IMR-90 (cell line): ENCODE measurements at regions not wholly inside any gene's neighbourhood (a gene's known extent, or its start where the extent isn't known, plus 50 kb on each side); places are given as distances from the start of the nearest gene placed in this dataset.

ENCODE experiments used
- MXI1 ChIP-seq: IDR thresholded peaks from 2 replicates; pipeline ENCODE4 v1.6.1; 2012; ENCODE audit warnings: low read depth, mild to moderate bottlenecking, low read length, moderate library complexity, borderline replicate concordance
- POLR2A ChIP-seq: IDR thresholded peaks from 2 replicates; pipeline ENCODE4 v1.6.1; 2012; ENCODE audit warnings: mild to moderate bottlenecking, low read depth, low read length
- RAD21 ChIP-seq: IDR thresholded peaks from 2 replicates; pipeline ENCODE4 v1.6.1; 2012; ENCODE audit warnings: low read length, improper control_type of control experiment
- SMC3 ChIP-seq: fragments of 150-350 bp; IDR thresholded peaks from 2 replicates; pipeline ENCODE4 v1.6.1; 2016; ENCODE audit warnings: low read depth, mild to moderate bottlenecking, antibody characterized with exemption, low read length, moderate library complexity
- TF ChIP-seq, protein P1 (sequence below): conservative IDR thresholded peaks from 2 replicates; pipeline ENCODE4 v1.5.1; 2012; ENCODE audit warnings: mild to moderate bottlenecking, low read depth, low read length, improper control_type of control experiment
- TF ChIP-seq, protein P2 (sequence below): fragments of 150-350 bp; IDR thresholded peaks from 2 replicates; pipeline ENCODE4 v1.6.1; 2017; ENCODE audit warnings: mild to moderate bottlenecking, antibody characterized with exemption, low read length, low read depth
- TF ChIP-seq, protein P3 (sequence below): fragments of 150-350 bp; IDR thresholded peaks from 2 replicates; pipeline ENCODE4 v1.6.1; 2016; ENCODE audit warnings: low read depth, mild to moderate bottlenecking, low read length, moderate library complexity, borderline replicate concordance

DNA sequence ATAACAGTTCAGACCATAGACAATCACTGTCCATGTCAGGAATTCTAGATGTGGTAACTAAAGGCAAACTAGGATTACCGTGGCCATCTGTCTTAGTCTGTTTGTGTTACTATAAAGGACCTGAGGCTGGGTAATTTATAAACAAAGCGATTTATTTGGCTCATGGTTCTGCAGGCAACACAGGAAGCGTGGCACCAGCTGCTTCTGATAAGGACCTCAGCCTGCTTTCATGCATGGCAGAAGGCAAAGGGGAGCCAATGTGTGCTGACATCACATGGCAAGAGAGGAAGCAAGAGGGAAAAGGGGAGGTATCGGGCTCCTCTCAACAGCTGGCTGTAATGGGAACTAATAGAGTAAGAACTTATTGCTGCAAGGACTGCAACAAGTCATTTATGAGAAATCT is 376.7 kb downstream of the GPM6A start:
- TF ChIP-seq, protein P1, sequence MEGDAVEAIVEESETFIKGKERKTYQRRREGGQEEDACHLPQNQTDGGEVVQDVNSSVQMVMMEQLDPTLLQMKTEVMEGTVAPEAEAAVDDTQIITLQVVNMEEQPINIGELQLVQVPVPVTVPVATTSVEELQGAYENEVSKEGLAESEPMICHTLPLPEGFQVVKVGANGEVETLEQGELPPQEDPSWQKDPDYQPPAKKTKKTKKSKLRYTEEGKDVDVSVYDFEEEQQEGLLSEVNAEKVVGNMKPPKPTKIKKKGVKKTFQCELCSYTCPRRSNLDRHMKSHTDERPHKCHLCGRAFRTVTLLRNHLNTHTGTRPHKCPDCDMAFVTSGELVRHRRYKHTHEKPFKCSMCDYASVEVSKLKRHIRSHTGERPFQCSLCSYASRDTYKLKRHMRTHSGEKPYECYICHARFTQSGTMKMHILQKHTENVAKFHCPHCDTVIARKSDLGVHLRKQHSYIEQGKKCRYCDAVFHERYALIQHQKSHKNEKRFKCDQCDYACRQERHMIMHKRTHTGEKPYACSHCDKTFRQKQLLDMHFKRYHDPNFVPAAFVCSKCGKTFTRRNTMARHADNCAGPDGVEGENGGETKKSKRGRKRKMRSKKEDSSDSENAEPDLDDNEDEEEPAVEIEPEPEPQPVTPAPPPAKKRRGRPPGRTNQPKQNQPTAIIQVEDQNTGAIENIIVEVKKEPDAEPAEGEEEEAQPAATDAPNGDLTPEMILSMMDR: no peak
- TF ChIP-seq, protein P2, sequence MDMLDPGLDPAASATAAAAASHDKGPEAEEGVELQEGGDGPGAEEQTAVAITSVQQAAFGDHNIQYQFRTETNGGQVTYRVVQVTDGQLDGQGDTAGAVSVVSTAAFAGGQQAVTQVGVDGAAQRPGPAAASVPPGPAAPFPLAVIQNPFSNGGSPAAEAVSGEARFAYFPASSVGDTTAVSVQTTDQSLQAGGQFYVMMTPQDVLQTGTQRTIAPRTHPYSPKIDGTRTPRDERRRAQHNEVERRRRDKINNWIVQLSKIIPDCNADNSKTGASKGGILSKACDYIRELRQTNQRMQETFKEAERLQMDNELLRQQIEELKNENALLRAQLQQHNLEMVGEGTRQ: no peak
- TF ChIP-seq MXI1 (no peak), POLR2A (no peak), SMC3 (no peak), RAD21 (no peak)
- TF ChIP-seq, protein P3, sequence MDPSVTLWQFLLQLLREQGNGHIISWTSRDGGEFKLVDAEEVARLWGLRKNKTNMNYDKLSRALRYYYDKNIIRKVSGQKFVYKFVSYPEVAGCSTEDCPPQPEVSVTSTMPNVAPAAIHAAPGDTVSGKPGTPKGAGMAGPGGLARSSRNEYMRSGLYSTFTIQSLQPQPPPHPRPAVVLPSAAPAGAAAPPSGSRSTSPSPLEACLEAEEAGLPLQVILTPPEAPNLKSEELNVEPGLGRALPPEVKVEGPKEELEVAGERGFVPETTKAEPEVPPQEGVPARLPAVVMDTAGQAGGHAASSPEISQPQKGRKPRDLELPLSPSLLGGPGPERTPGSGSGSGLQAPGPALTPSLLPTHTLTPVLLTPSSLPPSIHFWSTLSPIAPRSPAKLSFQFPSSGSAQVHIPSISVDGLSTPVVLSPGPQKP: no peak
